Neural cell (in vitro differentiated cells): ENCODE measurements at regions not wholly inside any gene's neighbourhood (a gene's known extent, or its start where the extent isn't known, plus 50 kb on each side); places are given as distances from the start of the nearest gene placed in this dataset.

Source experiments
- H2AFZ ChIP-seq: fragments of 200-600, 300-800 bp; sonication (generic), shearing (Covaris generic); 2 replicates; pipeline ENCODE4 v1.6.0; 2014; ENCODE audit warnings: low read depth, mild to moderate bottlenecking, antibody characterized with exemption, low read length, moderate library complexity
- H3F3A ChIP-seq: fragments of 200-600 bp; shearing (Covaris generic); 2 replicates; pipeline ENCODE4 v1.6.1; 2016; ENCODE audit warnings: mild to moderate bottlenecking, moderate library complexity, mixed read lengths, antibody characterized with exemption, low read length; ENCODE audit not compliant: insufficient read depth, poor library complexity, severe bottlenecking
- H3K27ac ChIP-seq: fragments of 200-600, 300-800 bp; sonication (generic), shearing (Covaris generic); 2 replicates; pipeline ENCODE4 v1.5.1; 2014; ENCODE audit warnings: mild to moderate bottlenecking, low read length, moderate library complexity
- H3K27me3 ChIP-seq: fragments of 300-800, 200-600 bp; sonication (generic), shearing (Covaris generic); 2 replicates; pipeline ENCODE4 v1.6.0; 2014; ENCODE audit warnings: mild to moderate bottlenecking, low read depth, low read length, moderate library complexity; ENCODE audit not compliant: insufficient read depth
- H3K36me3 ChIP-seq: fragments of 300-800, 200-600 bp; sonication (generic), shearing (Covaris generic); 2 replicates; pipeline ENCODE4 v1.5.1; 2014; ENCODE audit warnings: mild to moderate bottlenecking, antibody characterized with exemption, low read length, moderate library complexity; ENCODE audit not compliant: insufficient read depth
- H3K4me2 ChIP-seq: fragments of 300-800, 200-600 bp; sonication (generic), shearing (Covaris generic); 2 replicates; pipeline ENCODE4 v1.6.0; 2014; ENCODE audit warnings: mild to moderate bottlenecking, low read length
- H3K4me3 ChIP-seq: fragments of 300-800, 200-600 bp; sonication (generic), shearing (Covaris generic); 2 replicates; pipeline ENCODE4 v1.5.1; 2014; ENCODE audit warnings: mild to moderate bottlenecking, low read length, moderate library complexity
- H3K79me2 ChIP-seq: fragments of 200-600 bp; shearing (Covaris generic); replicated peaks from 2 replicates; pipeline ENCODE4 v1.6.0; 2014; ENCODE audit warnings: mild to moderate bottlenecking, low read length, moderate library complexity; ENCODE audit not compliant: insufficient read depth
- H3K9ac ChIP-seq: fragments of 300-800, 200-600 bp; sonication (generic), shearing (Covaris generic); 2 replicates; pipeline ENCODE4 v1.6.1; 2016; ENCODE audit warnings: mild to moderate bottlenecking, low read length, mixed read lengths
- H3K9me2 ChIP-seq: fragments of 200-600 bp; shearing (Covaris generic); 2 replicates; pipeline ENCODE4 v1.6.1; 2016; ENCODE audit warnings: mild to moderate bottlenecking, low read length, mixed read lengths; ENCODE audit not compliant: insufficient read depth
- H3K9me3 ChIP-seq: fragments of 200-600, 300-800 bp; sonication (generic), shearing (Covaris generic); 2 replicates; pipeline ENCODE4 v1.6.1; 2016; ENCODE audit warnings: mild to moderate bottlenecking, mixed run types, low read length, moderate library complexity, mixed read lengths
- H4K20me1 ChIP-seq: fragments of 200-600 bp; shearing (Covaris generic); 2 replicates; pipeline ENCODE4 v1.6.1; 2016; ENCODE audit warnings: mild to moderate bottlenecking, mixed run types; ENCODE audit not compliant: insufficient read depth
- EP300 ChIP-seq: fragments of 450-650 bp; conservative IDR thresholded peaks from 2 replicates; pipeline ENCODE4 v1.6.1; 2014; ENCODE audit warnings: antibody characterized with exemption, mild to moderate bottlenecking, moderate library complexity; ENCODE audit not compliant: poor library complexity, severe bottlenecking
- EZH2 ChIP-seq: fragments of 200-600, 300-800 bp; shearing (Covaris generic), sonication (generic); IDR thresholded peaks from 2 replicates; pipeline ENCODE4 v1.6.1; 2014; ENCODE audit warnings: antibody characterized with exemption, low read length, borderline replicate concordance, mild to moderate bottlenecking; ENCODE audit not compliant: insufficient read depth, poor library complexity, severe bottlenecking
- MXI1 ChIP-seq: fragments of 450-650 bp; conservative IDR thresholded peaks from 2 replicates; pipeline ENCODE4 v1.6.1; 2014; ENCODE audit warnings: antibody characterized with exemption, mild to moderate bottlenecking; ENCODE audit not compliant: poor library complexity, severe bottlenecking
- POLR2AphosphoS5 ChIP-seq: IDR thresholded peaks from 2 replicates; pipeline ENCODE4 v1.6.1; 2012
- RAD21 ChIP-seq: fragments of 450-650 bp; conservative IDR thresholded peaks from 2 replicates; pipeline ENCODE4 v1.6.1; 2014; ENCODE audit warnings: antibody characterized with exemption, mild to moderate bottlenecking, moderate library complexity
- SMC3 ChIP-seq: fragments of 450-650 bp; conservative IDR thresholded peaks from 2 replicates; pipeline ENCODE4 v1.6.1; 2014; ENCODE audit warnings: antibody characterized with exemption, mild to moderate bottlenecking, moderate library complexity; ENCODE audit not compliant: poor library complexity
- TAF1 ChIP-seq: IDR thresholded peaks from 2 replicates; pipeline ENCODE4 v1.6.1; 2012; ENCODE audit warnings: low read depth
- TF ChIP-seq, protein P1 (sequence below): fragments of 450-650 bp; IDR thresholded peaks from 2 replicates; pipeline ENCODE4 v1.5.1; 2014; ENCODE audit warnings: antibody characterized with exemption, mild to moderate bottlenecking, moderate library complexity; ENCODE audit not compliant: poor library complexity, severe bottlenecking
- TF ChIP-seq, protein P2 (sequence below): IDR thresholded peaks from 2 replicates; pipeline ENCODE4 v1.6.1; 2012; ENCODE audit warnings: borderline replicate concordance

DNA sequence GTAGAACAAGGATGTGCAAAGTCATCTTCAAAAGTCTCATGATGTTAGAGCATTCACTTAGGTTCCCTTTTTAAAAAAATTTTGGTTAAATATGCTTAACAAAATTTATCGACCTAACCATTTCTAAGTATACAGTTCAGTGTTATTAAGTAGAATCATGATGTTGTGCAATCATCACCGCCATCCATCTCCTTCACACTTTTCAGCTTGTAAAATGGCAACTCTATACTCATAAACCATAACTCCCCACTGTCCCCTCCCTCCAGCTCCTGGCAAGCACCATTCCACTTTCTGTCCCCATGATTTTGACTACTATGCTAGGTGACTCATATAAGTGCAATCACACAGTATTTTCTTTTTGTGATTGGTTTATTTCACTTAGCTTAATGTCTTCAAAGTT, 895.0 kb downstream of the TBL1XR1 start:
- no peak overlapping the region for H3K27ac ChIP-seq
- no peaks in the 10 kb centered on the region for H3K9me2 ChIP-seq
- no peaks in the 10 kb centered on the region for H3F3A ChIP-seq
- no peaks in the 10 kb centered on the region for H3K9me3 ChIP-seq
- TF ChIP-seq, protein P1, sequence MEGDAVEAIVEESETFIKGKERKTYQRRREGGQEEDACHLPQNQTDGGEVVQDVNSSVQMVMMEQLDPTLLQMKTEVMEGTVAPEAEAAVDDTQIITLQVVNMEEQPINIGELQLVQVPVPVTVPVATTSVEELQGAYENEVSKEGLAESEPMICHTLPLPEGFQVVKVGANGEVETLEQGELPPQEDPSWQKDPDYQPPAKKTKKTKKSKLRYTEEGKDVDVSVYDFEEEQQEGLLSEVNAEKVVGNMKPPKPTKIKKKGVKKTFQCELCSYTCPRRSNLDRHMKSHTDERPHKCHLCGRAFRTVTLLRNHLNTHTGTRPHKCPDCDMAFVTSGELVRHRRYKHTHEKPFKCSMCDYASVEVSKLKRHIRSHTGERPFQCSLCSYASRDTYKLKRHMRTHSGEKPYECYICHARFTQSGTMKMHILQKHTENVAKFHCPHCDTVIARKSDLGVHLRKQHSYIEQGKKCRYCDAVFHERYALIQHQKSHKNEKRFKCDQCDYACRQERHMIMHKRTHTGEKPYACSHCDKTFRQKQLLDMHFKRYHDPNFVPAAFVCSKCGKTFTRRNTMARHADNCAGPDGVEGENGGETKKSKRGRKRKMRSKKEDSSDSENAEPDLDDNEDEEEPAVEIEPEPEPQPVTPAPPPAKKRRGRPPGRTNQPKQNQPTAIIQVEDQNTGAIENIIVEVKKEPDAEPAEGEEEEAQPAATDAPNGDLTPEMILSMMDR: no peak
- TF ChIP-seq, protein P2, sequence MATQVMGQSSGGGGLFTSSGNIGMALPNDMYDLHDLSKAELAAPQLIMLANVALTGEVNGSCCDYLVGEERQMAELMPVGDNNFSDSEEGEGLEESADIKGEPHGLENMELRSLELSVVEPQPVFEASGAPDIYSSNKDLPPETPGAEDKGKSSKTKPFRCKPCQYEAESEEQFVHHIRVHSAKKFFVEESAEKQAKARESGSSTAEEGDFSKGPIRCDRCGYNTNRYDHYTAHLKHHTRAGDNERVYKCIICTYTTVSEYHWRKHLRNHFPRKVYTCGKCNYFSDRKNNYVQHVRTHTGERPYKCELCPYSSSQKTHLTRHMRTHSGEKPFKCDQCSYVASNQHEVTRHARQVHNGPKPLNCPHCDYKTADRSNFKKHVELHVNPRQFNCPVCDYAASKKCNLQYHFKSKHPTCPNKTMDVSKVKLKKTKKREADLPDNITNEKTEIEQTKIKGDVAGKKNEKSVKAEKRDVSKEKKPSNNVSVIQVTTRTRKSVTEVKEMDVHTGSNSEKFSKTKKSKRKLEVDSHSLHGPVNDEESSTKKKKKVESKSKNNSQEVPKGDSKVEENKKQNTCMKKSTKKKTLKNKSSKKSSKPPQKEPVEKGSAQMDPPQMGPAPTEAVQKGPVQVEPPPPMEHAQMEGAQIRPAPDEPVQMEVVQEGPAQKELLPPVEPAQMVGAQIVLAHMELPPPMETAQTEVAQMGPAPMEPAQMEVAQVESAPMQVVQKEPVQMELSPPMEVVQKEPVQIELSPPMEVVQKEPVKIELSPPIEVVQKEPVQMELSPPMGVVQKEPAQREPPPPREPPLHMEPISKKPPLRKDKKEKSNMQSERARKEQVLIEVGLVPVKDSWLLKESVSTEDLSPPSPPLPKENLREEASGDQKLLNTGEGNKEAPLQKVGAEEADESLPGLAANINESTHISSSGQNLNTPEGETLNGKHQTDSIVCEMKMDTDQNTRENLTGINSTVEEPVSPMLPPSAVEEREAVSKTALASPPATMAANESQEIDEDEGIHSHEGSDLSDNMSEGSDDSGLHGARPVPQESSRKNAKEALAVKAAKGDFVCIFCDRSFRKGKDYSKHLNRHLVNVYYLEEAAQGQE: no peak
- no peak for TF ChIP-seq MXI1
- TF ChIP-seq EZH2: no peak
- TF ChIP-seq RAD21: no peak
- no peak for TF ChIP-seq TAF1
- no peak for TF ChIP-seq POLR2AphosphoS5
- TF ChIP-seq EP300: no peak
- no peak for TF ChIP-seq SMC3
- H3K27me3 ChIP-seq: no peaks in the 10 kb centered on the region
- no peaks in the 10 kb centered on the region for H4K20me1 ChIP-seq
- H2AFZ ChIP-seq: no peak overlapping the region
- H3K4me2 ChIP-seq: no peak overlapping the region
- no peak overlapping the region for H3K9ac ChIP-seq
- no peaks in the 10 kb centered on the region for H3K36me3 ChIP-seq
- H3K4me3 ChIP-seq: no peak overlapping the region
- H3K79me2 ChIP-seq: no peaks in the 10 kb centered on the region

DNA sequence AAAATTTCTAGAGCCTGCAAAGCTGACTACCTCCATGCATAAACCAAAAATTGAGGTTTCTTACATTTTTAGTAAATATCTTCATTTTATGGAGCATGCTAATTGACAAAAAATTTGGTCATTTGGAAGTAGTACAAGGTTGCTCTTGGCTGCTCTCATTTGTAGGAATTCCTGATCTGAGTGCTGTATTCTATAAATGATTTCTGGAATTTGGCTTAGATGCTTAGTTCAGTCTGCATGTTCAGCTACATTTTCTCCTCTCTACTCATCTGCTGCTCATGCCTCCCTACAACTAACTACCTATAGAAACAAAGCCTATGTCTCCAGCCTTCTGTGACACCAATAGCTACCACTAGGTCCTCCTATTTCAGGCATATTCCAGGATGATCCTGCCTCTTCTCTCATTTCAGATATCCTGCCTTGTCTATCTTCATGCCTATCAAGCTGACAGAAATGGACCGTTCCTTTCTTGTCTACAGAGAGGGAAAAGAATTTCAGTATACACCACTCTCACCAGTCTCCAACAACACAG, 901.1 kb downstream of the TBL1XR1 start:
- Histone ChIP-seq H3K9me2 (no peaks in the 10 kb centered on the region), H3F3A (no peaks in the 10 kb centered on the region), H3K27me3 (no peaks in the 10 kb centered on the region), H3K9me3 (no peaks in the 10 kb centered on the region), H2AFZ (no peak overlapping the region), H3K79me2 (no peaks in the 10 kb centered on the region), H3K36me3 (no peaks in the 10 kb centered on the region), H3K9ac (no peak overlapping the region), H4K20me1 (no peaks in the 10 kb centered on the region), H3K4me2 (no peak overlapping the region), H3K4me3 (no peak overlapping the region), H3K27ac (no peak overlapping the region)
- TF ChIP-seq, protein P2: no peak
- TF ChIP-seq POLR2AphosphoS5 (no peak), EP300 (no peak), TAF1 (no peak), MXI1 (no peak), RAD21 (no peak), EZH2 (no peak), SMC3 (no peak)
- TF ChIP-seq, protein P1: no peak
